ENCODE measurements at regions not wholly inside any gene's neighbourhood (a gene's known extent, or its start where the extent isn't known, plus 50 kb on each side); places are given as distances from the start of the nearest gene placed in this dataset.

GRCh38 chr5:82417776-82418607 lies 139.8 kb upstream of the RPS23 start:
- no peak for FAIRE-seq

DNA sequence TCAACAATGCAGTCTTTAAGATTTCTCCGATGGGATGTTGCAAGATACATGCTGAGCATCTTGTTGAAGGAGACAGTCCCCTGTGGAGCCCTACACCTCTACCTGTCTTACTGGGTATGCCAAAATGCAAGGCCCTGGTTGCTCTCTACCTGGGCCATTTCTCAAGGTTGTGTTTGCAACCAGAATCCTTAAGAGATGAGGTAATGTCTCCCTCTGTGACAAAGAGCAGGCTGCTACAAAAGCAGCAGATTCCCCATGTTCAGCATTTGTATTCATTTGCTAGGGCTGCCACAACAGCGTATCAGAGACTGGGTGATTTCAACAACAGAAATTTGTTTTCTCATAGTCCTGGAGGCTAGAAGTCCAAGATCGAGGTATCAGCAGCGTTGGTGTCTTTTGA lies 138.4 kb upstream of the RPS23 start:
- no peak for FAIRE-seq

DNA sequence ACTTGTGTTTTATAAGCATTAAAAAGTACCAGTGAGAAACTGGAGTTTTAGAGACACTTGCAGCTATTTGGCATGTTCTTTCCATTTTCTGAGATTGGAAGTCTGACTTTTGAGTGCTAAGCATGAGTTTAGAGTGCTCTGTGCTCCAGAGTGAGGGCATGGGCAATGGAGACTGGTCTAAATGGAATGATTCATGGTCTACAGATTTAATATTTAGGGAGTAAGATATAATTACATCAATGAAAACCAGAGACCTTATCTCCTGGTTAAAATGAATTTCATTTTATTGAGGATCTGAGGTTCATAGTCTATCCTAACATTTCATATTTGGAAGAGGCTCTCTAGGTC lies 135.9 kb upstream of the RPS23 start:
- no peak for FAIRE-seq

GRCh38 chr5:82413302-82414040 lies 135.3 kb upstream of the RPS23 start:
- FAIRE-seq = no peak

GRCh38 chr5:82408033-82408432 lies 129.9 kb upstream of the RPS23 start:
- no peak for FAIRE-seq

DNA sequence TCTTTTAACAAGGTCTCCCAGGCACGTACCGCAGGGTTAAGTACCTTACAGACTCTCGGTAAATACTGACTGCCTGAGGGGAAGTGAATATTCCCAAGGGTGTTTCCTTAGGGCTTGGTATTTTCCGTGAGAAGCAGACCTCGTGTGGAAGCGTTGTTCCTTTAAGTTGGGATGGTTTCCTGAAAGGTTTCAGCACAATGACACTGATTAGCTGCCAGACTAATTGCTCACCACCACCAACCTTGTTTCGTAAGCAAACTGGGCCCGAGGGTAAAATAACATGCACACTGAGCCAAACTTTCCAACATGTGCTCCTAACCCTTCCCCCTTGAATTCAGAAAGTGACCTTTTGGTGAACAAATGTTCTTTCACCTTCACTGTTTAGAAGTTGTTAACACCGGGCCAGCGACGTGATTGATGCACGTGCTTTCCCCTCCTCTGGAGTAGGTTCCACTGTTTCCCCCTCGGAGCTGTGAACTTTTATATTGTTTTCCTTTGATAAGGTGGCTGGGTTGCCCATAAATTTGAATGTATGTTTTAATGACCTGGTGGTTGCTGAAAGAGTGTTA lies 128.1 kb upstream of the RPS23 start:
- no peak for FAIRE-seq

DNA sequence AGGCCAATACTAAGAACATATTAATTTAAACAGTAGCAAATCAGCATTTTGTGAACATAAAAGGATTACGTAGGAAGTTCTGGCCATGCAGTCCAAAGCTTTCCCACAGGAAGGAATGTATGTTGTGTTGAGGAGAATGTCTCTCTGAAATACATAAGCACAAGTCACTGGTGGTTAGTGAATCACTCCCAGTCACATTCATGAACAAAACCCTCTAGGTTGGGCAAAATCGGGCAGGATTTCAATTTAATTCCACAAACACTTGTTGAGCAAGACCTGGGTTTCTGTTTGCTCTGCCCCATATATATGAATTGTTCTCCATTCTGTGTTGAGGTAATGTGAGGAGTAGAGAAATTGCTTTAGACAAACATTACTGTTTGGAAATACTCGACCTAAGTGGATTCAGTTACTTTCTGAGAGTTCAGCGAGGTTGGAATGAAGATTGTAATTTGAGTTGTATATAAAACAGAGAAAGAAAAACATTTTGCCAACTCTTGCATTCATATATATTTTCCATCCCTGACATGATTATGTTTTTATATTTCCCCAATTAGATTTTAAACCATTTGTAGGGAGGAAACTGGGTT lies 127.6 kb upstream of the RPS23 start:
- no peak for FAIRE-seq

- FAIRE-seq = no peak
These were observed 127.0 kb upstream of the RPS23 start for GRCh38 chr5:82405161-82405560.

- no peak for FAIRE-seq
These were observed 126.3 kb upstream of the RPS23 start for GRCh38 chr5:82404382-82404945.

DNA sequence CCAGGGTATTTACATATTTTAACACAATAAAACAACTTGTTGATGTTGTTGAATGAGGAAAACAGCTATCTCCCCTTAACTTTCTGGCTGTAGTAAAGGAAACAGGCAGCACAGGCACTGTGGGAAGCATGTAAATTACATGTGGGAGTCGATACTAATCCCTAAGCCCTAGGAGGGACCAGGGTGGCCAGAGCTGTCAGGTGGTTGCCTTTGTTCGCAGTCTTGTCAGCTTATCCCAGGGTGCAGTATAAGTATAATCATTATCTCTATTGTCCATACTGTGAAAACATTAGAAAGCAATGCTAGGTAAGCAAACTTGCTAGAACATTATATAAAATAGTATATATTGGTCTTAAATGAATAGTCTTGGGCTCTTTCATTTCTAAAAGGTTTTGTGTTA lies 125.6 kb upstream of the RPS23 start:
- FAIRE-seq = no peak

DNA sequence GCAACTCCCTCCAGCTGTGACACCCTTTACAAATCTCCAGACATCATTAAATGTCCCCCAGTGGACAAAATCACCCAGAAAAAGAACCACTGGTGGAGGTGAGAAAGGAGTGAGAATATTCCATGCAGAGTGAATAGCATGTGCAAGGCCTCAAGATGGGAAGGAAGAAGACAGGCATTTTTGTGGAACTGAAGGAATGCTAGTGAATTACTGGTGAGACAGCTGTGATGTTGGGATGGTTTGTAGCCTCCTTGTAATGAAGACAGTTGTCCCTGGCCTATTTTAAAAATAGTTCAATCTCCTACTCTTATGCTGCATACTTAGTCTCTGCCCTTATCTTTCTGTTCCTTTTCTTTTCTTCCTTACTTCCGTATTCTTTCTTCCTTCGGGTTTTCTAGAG lies 124.9 kb upstream of the RPS23 start:
- FAIRE-seq = no peak

DNA sequence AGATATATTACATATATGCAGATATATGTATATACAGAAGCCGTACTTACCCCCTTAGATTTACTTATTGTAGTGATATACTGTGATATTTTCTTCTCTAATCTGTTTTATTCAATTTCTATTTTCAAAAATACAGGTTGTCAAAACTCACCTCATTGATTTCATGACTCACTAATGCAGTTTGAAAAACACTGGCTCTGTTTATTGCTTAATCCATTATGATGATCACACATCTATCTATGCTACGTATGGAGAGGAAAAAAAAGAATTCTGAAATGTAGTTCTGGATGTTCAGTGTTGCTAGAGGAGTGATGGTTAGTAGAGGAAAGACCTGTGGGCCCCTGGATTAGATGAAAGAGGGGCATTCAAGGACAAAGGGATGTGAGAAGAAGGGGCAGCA lies 121.0 kb upstream of the RPS23 start:
- no peak for FAIRE-seq

DNA sequence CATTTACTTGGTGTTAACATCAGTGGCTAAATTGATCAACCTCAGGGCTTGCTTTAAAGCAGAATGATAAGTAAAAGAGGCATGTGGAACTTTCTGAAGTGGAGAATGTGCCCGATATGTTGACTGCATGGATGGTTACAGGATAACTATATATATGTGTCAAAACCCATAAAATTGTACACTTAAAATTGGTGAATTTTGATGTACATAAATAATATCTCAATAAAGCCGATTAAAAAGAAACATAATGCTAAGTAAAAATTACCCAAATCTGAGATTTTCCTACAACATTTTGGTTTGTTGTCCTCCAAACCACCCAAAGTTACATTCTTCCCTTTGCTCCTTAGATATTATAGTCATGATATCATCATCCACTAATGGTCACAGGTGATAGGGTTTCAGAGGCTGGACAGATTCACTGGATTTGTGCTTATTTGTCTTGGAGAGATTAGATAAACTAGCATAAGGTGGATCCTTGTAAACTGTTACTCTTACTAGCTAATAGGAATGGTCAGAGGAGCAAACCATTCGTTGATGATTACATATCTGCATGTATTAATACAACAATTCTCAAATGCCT lies 119.7 kb upstream of the RPS23 start:
- no peak for FAIRE-seq

- no peak for FAIRE-seq
These were observed 118.8 kb upstream of the RPS23 start for GRCh38 chr5:82396871-82397514.

GRCh38 chr5:82396396-82396795 lies 118.2 kb upstream of the RPS23 start:
- FAIRE-seq = no peak

GRCh38 chr5:82393951-82394350 lies 115.8 kb upstream of the RPS23 start:
- FAIRE-seq = no peak

- FAIRE-seq = no peak
These were observed 111.9 kb upstream of the RPS23 start for GRCh38 chr5:82390088-82390487.

- FAIRE-seq = no peak
These were observed 111.2 kb upstream of the RPS23 start for GRCh38 chr5:82389347-82389746.

- FAIRE-seq = no peak
These were observed 110.0 kb upstream of the RPS23 start for GRCh38 chr5:82388181-82388580.

DNA sequence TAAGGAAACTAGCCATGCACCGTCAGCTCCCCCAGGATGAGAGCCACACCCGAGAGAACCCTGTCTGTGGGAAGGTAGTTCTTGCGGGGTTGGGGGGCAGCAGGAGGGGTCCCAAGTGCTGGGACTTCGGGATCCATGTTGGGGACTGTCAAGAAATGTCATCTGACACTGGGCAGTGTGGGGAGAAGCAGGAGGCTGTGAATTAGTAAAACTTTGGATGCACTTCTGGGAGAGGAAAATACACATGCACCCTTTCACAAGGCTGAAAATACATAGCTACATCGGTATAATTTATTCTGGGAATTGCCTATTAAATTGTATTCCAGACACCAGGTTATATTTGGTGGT lies 109.6 kb upstream of the RPS23 start:
- no peak for FAIRE-seq

GRCh38 chr5:82387001-82387818 lies 109.1 kb upstream of the RPS23 start:
- FAIRE-seq = no peak

DNA sequence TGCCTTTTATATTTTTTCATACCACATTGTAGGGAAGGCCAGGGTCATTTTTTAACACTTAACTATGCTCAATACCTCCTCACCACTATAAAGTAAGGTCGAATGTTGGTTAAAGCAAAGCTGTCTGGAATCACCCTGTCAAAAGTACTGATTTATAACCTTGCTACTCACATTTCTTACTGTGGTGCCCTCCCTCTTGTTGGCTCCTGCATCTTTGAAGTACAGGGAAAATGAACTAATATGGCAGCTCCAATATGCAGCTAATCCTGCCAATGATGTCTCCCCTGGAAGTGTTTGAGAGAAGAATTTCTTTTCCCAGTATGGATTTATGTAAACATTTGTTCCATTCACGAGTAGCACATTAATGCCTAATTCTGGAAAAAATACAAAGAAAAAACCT lies 108.4 kb upstream of the RPS23 start:
- FAIRE-seq = no peak

Data from A204.1 (cell line).